ENCODE measurements at regions not wholly inside any gene's neighbourhood (a gene's known extent, or its start where the extent isn't known, plus 50 kb on each side); places are given as distances from the start of the nearest gene placed in this dataset.
A peak's percentile ranks its signal among the peaks of the same experiment; 100 is the strongest.

- no peak for DNase-seq
- Histone ChIP-seq H3K27me3 (ENCODE audit: control insufficient read depth, insufficient read depth, low read length) (peaks cover 2% of the 10 kb centered on the region), H3K36me3 (ENCODE audit: control insufficient read depth, insufficient read depth, low read length) (no peaks in the 10 kb centered on the region), H3K4me3 (ENCODE audit: low read length) (no peak overlapping the region), H3K27ac (ENCODE audit: low read length) (no peak overlapping the region), H3K9me3 (replicated peaks; ENCODE audit: control insufficient read depth, low read depth, low read length) (no peaks in the 10 kb centered on the region), H3K4me1 (ENCODE audit: control insufficient read depth, insufficient read depth, low read length) (no peaks in the 10 kb centered on the region)
- WGBS (ENCODE audit: insufficient coverage) = 100% methylated on average over 1 of the region's 1 CpG
Measured at GRCh38 chr2:100761365-100761764, 58.6 kb upstream of the NPAS2 start.

- peaks cover 4% of the 10 kb centered on the region for H3K4me1 ChIP-seq (ENCODE audit: control insufficient read depth, insufficient read depth, low read length)
- H3K4me3 ChIP-seq (ENCODE audit: low read length) = no peak overlapping the region
- H3K36me3 ChIP-seq (ENCODE audit: control insufficient read depth, insufficient read depth, low read length) = no peaks in the 10 kb centered on the region
- H3K27me3 ChIP-seq (ENCODE audit: control insufficient read depth, insufficient read depth, low read length) = peaks cover 2% of the 10 kb centered on the region
- no peak for DNase-seq
- WGBS (ENCODE audit: insufficient coverage) = 100% methylated on average over 1 of the region's 2 CpGs
- H3K27ac ChIP-seq (ENCODE audit: low read length) = no peak overlapping the region
- no peaks in the 10 kb centered on the region for H3K9me3 ChIP-seq (replicated peaks; ENCODE audit: control insufficient read depth, low read depth, low read length)
Measured at GRCh38 chr2:100764430-100764829, 55.5 kb upstream of the NPAS2 start.

GRCh38 chr2:100765481-100765880 lies 54.5 kb upstream of the NPAS2 start:
- no peak overlapping the region for H3K27ac ChIP-seq (ENCODE audit: low read length)
- 27% methylated on average over 2 of the region's 4 CpGs for WGBS (ENCODE audit: insufficient coverage)
- H3K4me1 ChIP-seq (ENCODE audit: control insufficient read depth, insufficient read depth, low read length) = peaks cover 4% of the 10 kb centered on the region
- peaks cover 2% of the 10 kb centered on the region for H3K27me3 ChIP-seq (ENCODE audit: control insufficient read depth, insufficient read depth, low read length)
- H3K36me3 ChIP-seq (ENCODE audit: control insufficient read depth, insufficient read depth, low read length) = no peaks in the 10 kb centered on the region
- no peak overlapping the region for H3K4me3 ChIP-seq (ENCODE audit: low read length)
- DNase-seq = no peak
- no peaks in the 10 kb centered on the region for H3K9me3 ChIP-seq (replicated peaks; ENCODE audit: control insufficient read depth, low read depth, low read length)

GRCh38 chr2:100766256-100766655 lies 53.7 kb upstream of the NPAS2 start:
- no peak for DNase-seq
- WGBS (ENCODE audit: insufficient coverage) = 80% methylated on average over 4 of the region's 6 CpGs
- H3K36me3 ChIP-seq (ENCODE audit: control insufficient read depth, insufficient read depth, low read length) = no peaks in the 10 kb centered on the region
- H3K4me3 ChIP-seq (ENCODE audit: low read length) = no peak overlapping the region
- H3K4me1 ChIP-seq (ENCODE audit: control insufficient read depth, insufficient read depth, low read length) = peaks cover 4% of the 10 kb centered on the region
- no peak overlapping the region for H3K27ac ChIP-seq (ENCODE audit: low read length)
- H3K9me3 ChIP-seq (replicated peaks; ENCODE audit: control insufficient read depth, low read depth, low read length) = no peaks in the 10 kb centered on the region
- peaks cover 2% of the 10 kb centered on the region for H3K27me3 ChIP-seq (ENCODE audit: control insufficient read depth, insufficient read depth, low read length)

GRCh38 chr2:100766806-100767205 lies 53.1 kb upstream of the NPAS2 start:
- no peak for DNase-seq
- Histone ChIP-seq H3K4me1 (ENCODE audit: control insufficient read depth, insufficient read depth, low read length) (peaks cover 4% of the 10 kb centered on the region), H3K27ac (ENCODE audit: low read length) (no peak overlapping the region), H3K27me3 (ENCODE audit: control insufficient read depth, insufficient read depth, low read length) (peaks cover 2% of the 10 kb centered on the region), H3K9me3 (replicated peaks; ENCODE audit: control insufficient read depth, low read depth, low read length) (no peaks in the 10 kb centered on the region), H3K4me3 (ENCODE audit: low read length) (no peak overlapping the region), H3K36me3 (ENCODE audit: control insufficient read depth, insufficient read depth, low read length) (no peaks in the 10 kb centered on the region)
- WGBS (ENCODE audit: insufficient coverage) = 14% methylated on average over 1 of the region's 3 CpGs

- no peaks in the 10 kb centered on the region for H3K9me3 ChIP-seq (replicated peaks; ENCODE audit: control insufficient read depth, low read depth, low read length)
- DNase-seq = peak; percentile 64
- WGBS (ENCODE audit: insufficient coverage) = no CpG with 5 or more reads among the region's 1 CpG
- peaks cover 2% of the 10 kb centered on the region for H3K27me3 ChIP-seq (ENCODE audit: control insufficient read depth, insufficient read depth, low read length)
- H3K36me3 ChIP-seq (ENCODE audit: control insufficient read depth, insufficient read depth, low read length) = no peaks in the 10 kb centered on the region
- no peak overlapping the region for H3K27ac ChIP-seq (ENCODE audit: low read length)
- H3K4me1 ChIP-seq (ENCODE audit: control insufficient read depth, insufficient read depth, low read length) = peaks cover 4% of the 10 kb centered on the region
- no peak overlapping the region for H3K4me3 ChIP-seq (ENCODE audit: low read length)
Measured at GRCh38 chr2:100767224-100767653, 52.7 kb upstream of the NPAS2 start.

GRCh38 chr2:100767810-100768806 lies 51.8 kb upstream of the NPAS2 start:
- Histone ChIP-seq H3K27ac (ENCODE audit: low read length) (no peak overlapping the region), H3K9me3 (replicated peaks; ENCODE audit: control insufficient read depth, low read depth, low read length) (no peaks in the 10 kb centered on the region), H3K36me3 (ENCODE audit: control insufficient read depth, insufficient read depth, low read length) (no peaks in the 10 kb centered on the region), H3K4me1 (ENCODE audit: control insufficient read depth, insufficient read depth, low read length) (peaks cover 4% of the 10 kb centered on the region), H3K4me3 (ENCODE audit: low read length) (no peak overlapping the region), H3K27me3 (ENCODE audit: control insufficient read depth, insufficient read depth, low read length) (peaks cover 2% of the 10 kb centered on the region)
- no peak for DNase-seq
- 52% methylated on average over 5 of the region's 7 CpGs for WGBS (ENCODE audit: insufficient coverage)

Measured in muscle of leg (tissue), 3 donors.